ENCODE measurements at regions not wholly inside any gene's neighbourhood (a gene's known extent, or its start where the extent isn't known, plus 50 kb on each side); places are given as distances from the start of the nearest gene placed in this dataset.

GRCh38 chr10:20972925-20973324 is 75.8 kb upstream of the NEBL start:
- TF ChIP-seq POLR2A (IDR thresholded peaks at IDR 0.05; ENCODE audit: low read depth, low read length) (no peak), POLR2AphosphoS5 (IDR thresholded peaks at IDR 0.05; ENCODE audit: low read depth, low read length) (no peak)
